H9 (cell line): ENCODE measurements at regions not wholly inside any gene's neighbourhood (a gene's known extent, or its start where the extent isn't known, plus 50 kb on each side); places are given as distances from the start of the nearest gene placed in this dataset.

Source experiments
- DNase-seq: peaks from one replicate; pipeline ENCODE4 v3.0.0-alpha.2; 2017
- H2AFZ ChIP-seq: one replicate; pipeline ENCODE4 v1.6.1; 2013; ENCODE audit warnings: mild to moderate bottlenecking, low read length, control low read depth, moderate library complexity
- H2AK5ac ChIP-seq: 2 replicates; pipeline ENCODE4 v1.6.1; 2013; ENCODE audit warnings: low read length, control low read depth, mixed read lengths; ENCODE audit not compliant: insufficient read length
- H2BK120ac ChIP-seq: one replicate; pipeline ENCODE4 v1.6.1; 2013; ENCODE audit warnings: low read depth, mild to moderate bottlenecking, low read length, control low read depth, inconsistent platforms; ENCODE audit not compliant: poor library complexity, severe bottlenecking
- H2BK12ac ChIP-seq: 2 replicates; pipeline ENCODE4 v1.6.1; 2013; ENCODE audit warnings: low read length, control low read depth, mixed read lengths, low read depth; ENCODE audit not compliant: insufficient read length
- H2BK15ac ChIP-seq: 2 replicates; pipeline ENCODE4 v1.6.1; 2013; ENCODE audit warnings: low read depth, low read length, control low read depth
- H2BK20ac ChIP-seq: one replicate; pipeline ENCODE4 v1.6.1; 2013; ENCODE audit warnings: low read depth, mild to moderate bottlenecking, low read length, control low read depth, inconsistent platforms; ENCODE audit not compliant: poor library complexity, severe bottlenecking
- H2BK5ac ChIP-seq: 2 replicates; pipeline ENCODE4 v1.6.1; 2013; ENCODE audit warnings: low read length, control low read depth, mixed read lengths; ENCODE audit not compliant: insufficient read length
- H3K14ac ChIP-seq: 2 replicates; pipeline ENCODE4 v1.6.1; 2013; ENCODE audit warnings: low read length, control low read depth; ENCODE audit not compliant: insufficient read depth
- H3K18ac ChIP-seq: 2 replicates; pipeline ENCODE4 v1.6.1; 2013; ENCODE audit warnings: low read depth, mild to moderate bottlenecking, mixed read lengths, low read length, control low read depth; ENCODE audit not compliant: insufficient read length
- H3K23ac ChIP-seq: 2 replicates; pipeline ENCODE4 v1.6.1; 2013; ENCODE audit warnings: low read length, control low read depth, mixed read lengths, low read depth; ENCODE audit not compliant: insufficient read length
- H3K23me2 ChIP-seq: 2 replicates; pipeline ENCODE4 v1.6.1; 2013; ENCODE audit warnings: low read depth, mild to moderate bottlenecking, mixed read lengths, low read length, control low read depth; ENCODE audit not compliant: insufficient read length, poor library complexity, severe bottlenecking
- H3K27ac ChIP-seq: 2 replicates; pipeline ENCODE4 v1.5.1; 2013; ENCODE audit warnings: low read length, control low read depth, mixed read lengths, low read depth; ENCODE audit not compliant: insufficient read length
- H3K27me3 ChIP-seq: 2 replicates; pipeline ENCODE4 v1.6.1; 2013; ENCODE audit warnings: low read length, control low read depth, inconsistent platforms; ENCODE audit not compliant: insufficient read depth
- H3K4ac ChIP-seq: 2 replicates; pipeline ENCODE4 v1.6.1; 2013; ENCODE audit warnings: low read depth, mild to moderate bottlenecking, control low read depth, inconsistent platforms, low read length, moderate library complexity
- H3K4me1 ChIP-seq: 2 replicates; pipeline ENCODE4 v1.6.1; 2013; ENCODE audit warnings: low read length, control low read depth, inconsistent platforms; ENCODE audit not compliant: insufficient read depth
- H3K4me2 ChIP-seq: 2 replicates; pipeline ENCODE4 v1.6.1; 2013; ENCODE audit warnings: low read length, control low read depth, mixed read lengths; ENCODE audit not compliant: insufficient read length, insufficient read depth
- H3K56ac ChIP-seq: 2 replicates; pipeline ENCODE4 v1.6.1; 2013; ENCODE audit warnings: low read depth, mild to moderate bottlenecking, mixed read lengths, low read length, control low read depth; ENCODE audit not compliant: insufficient read length
- H3K79me1 ChIP-seq: 2 replicates; pipeline ENCODE4 v1.6.1; 2013; ENCODE audit warnings: low read depth, mild to moderate bottlenecking, moderate library complexity, low read length, control low read depth, inconsistent platforms; ENCODE audit not compliant: insufficient read depth, poor library complexity, severe bottlenecking
- H3K79me2 ChIP-seq: 2 replicates; pipeline ENCODE4 v1.6.1; 2013; ENCODE audit warnings: low read length, control low read depth, inconsistent platforms; ENCODE audit not compliant: insufficient read depth
- H3K9ac ChIP-seq: 2 replicates; pipeline ENCODE4 v1.6.1; 2013; ENCODE audit warnings: low read length, control low read depth, mixed read lengths; ENCODE audit not compliant: insufficient read length; ENCODE audit errors: extremely low read depth
- H3K9me3 ChIP-seq: one replicate; pipeline ENCODE4 v1.6.1; 2013; ENCODE audit warnings: low read depth, low read length, inconsistent platforms; ENCODE audit not compliant: control insufficient read depth
- H3T11ph ChIP-seq: one replicate; pipeline ENCODE4 v1.6.1; 2013; ENCODE audit warnings: mild to moderate bottlenecking, low read length, control low read depth, inconsistent platforms
- H4K20me1 ChIP-seq: one replicate; pipeline ENCODE4 v1.6.1; 2013; ENCODE audit not compliant: control insufficient read depth, insufficient read length, insufficient read depth
- H4K5ac ChIP-seq: 2 replicates; pipeline ENCODE4 v1.6.1; 2013; ENCODE audit warnings: low read depth, mild to moderate bottlenecking, mixed read lengths, low read length, control low read depth; ENCODE audit not compliant: insufficient read length
- H4K8ac ChIP-seq: replicated peaks from 2 replicates; pipeline ENCODE4 v1.6.1; 2013; ENCODE audit warnings: low read length, control low read depth, mixed read lengths, low read depth; ENCODE audit not compliant: insufficient read length
- H4K91ac ChIP-seq: 2 replicates; pipeline ENCODE4 v1.6.1; 2013; ENCODE audit warnings: low read depth, mild to moderate bottlenecking, moderate library complexity, mixed read lengths, low read length, control low read depth; ENCODE audit not compliant: insufficient read length
- H3K27ac Mint-ChIP-seq, 3 experiments: 2 replicates in 2 of 3; 3 replicates in 1 of 3; pipeline ENCODE4 v1.8.0; 2020 to 2021; ENCODE audit warnings: mixed read lengths in 3 of 3, mild to moderate bottlenecking in 1 of 3, moderate library complexity in 1 of 3
- H3K27me3 Mint-ChIP-seq: 2 replicates; pipeline ENCODE4 v1.8.0; 2021; ENCODE audit warnings: low read depth, mild to moderate bottlenecking, moderate library complexity, mixed read lengths
- H3K36me3 Mint-ChIP-seq, 3 experiments: 2 replicates in 2 of 3; 3 replicates in 1 of 3; pipeline ENCODE4 v1.8.0; 2020 to 2021; ENCODE audit warnings: low read depth in 3 of 3, mixed read lengths in 3 of 3; ENCODE audit not compliant: insufficient read depth in 1 of 3
- H3K4me1 Mint-ChIP-seq, 2 experiments: 2 replicates each; pipeline ENCODE4 v1.8.0; 2020; ENCODE audit warnings: mixed read lengths in 2 of 2
- H3K4me3 Mint-ChIP-seq, 2 experiments: 2 replicates in 1 of 2; 3 replicates in 1 of 2; pipeline ENCODE4 v1.8.0; 2020 to 2021; ENCODE audit warnings: mild to moderate bottlenecking in 2 of 2, mixed read lengths in 2 of 2, moderate library complexity in 1 of 2
- H3K9me3 Mint-ChIP-seq, 2 experiments: 2 replicates in 1 of 2; 3 replicates in 1 of 2; pipeline ENCODE4 v1.8.0; 2020; ENCODE audit warnings: mild to moderate bottlenecking in 2 of 2, mixed read lengths in 2 of 2, moderate library complexity in 1 of 2
- WGBS: extraction: QIAGEN DNeasy Blood & Tissue Kit; methylation state at CpG from one replicate; pipeline ENCODE4 v1.1.7; 2013; ENCODE audit warnings: missing lambda C conversion rate, low lambda C conversion rate, mixed read lengths; ENCODE audit not compliant: insufficient read length; ENCODE audit errors: extremely low coverage; 5-methylcytosine and 5-hydroxymethylcytosine counted together
- TF ChIP-seq, protein P1 (sequence below): fragments of 200-600 bp; sonication (generic); conservative IDR thresholded peaks from 3 replicates; pipeline ENCODE4 v1.8.0; 2021; ENCODE audit warnings: antibody characterized with exemption, mild to moderate bottlenecking

DNA sequence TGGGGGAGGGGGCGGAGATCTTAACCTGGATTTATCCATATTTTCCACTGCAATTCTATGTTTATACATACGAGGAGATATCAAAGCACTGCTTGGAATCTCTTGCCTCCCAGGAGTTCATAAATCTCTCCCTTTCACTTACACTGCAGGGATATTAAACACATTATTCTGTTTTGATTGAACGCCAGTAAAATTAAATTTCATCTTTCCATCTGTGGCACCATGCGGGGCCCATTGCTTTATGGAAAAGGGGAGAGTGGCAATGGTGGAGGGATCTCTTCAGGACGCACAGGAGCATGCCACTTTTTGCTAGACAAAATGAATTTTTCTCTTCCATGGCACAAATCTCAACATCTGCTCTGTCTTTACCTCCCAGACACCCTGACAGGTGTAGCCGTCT is 648.0 kb upstream of the PLXNA2 start:
- Histone ChIP-seq H3K18ac (no peak overlapping the region), H2BK120ac (no peak overlapping the region), H3K9me3 (no peaks in the 10 kb centered on the region), H2BK5ac (no peak overlapping the region), H2BK20ac (no peak overlapping the region), H3T11ph (no peak overlapping the region), H3K56ac (no peak overlapping the region), H3K9ac (no peak overlapping the region), H4K20me1 (no peaks in the 10 kb centered on the region), H3K79me2 (no peaks in the 10 kb centered on the region), H2BK15ac (no peak overlapping the region), H4K91ac (no peak overlapping the region), H3K27ac (no peak overlapping the region), H2AK5ac (no peak overlapping the region), H4K5ac (no peak overlapping the region), H3K4me1 (no peaks in the 10 kb centered on the region), H3K4me2 (no peak overlapping the region), H2BK12ac (no peak overlapping the region), H2AFZ (no peak overlapping the region), H3K27me3 (no peaks in the 10 kb centered on the region), H3K4ac (no peak overlapping the region), H3K23me2 (no peaks in the 10 kb centered on the region), H3K23ac (no peak overlapping the region), H3K79me1 (no peaks in the 10 kb centered on the region), H3K14ac (no peak overlapping the region), H4K8ac (no peak overlapping the region)
- TF ChIP-seq, protein P1, sequence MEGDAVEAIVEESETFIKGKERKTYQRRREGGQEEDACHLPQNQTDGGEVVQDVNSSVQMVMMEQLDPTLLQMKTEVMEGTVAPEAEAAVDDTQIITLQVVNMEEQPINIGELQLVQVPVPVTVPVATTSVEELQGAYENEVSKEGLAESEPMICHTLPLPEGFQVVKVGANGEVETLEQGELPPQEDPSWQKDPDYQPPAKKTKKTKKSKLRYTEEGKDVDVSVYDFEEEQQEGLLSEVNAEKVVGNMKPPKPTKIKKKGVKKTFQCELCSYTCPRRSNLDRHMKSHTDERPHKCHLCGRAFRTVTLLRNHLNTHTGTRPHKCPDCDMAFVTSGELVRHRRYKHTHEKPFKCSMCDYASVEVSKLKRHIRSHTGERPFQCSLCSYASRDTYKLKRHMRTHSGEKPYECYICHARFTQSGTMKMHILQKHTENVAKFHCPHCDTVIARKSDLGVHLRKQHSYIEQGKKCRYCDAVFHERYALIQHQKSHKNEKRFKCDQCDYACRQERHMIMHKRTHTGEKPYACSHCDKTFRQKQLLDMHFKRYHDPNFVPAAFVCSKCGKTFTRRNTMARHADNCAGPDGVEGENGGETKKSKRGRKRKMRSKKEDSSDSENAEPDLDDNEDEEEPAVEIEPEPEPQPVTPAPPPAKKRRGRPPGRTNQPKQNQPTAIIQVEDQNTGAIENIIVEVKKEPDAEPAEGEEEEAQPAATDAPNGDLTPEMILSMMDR: no peak
- Mint-ChIP-seq H3K9me3 (peaks cover 0 to 3% of the 10 kb centered on the region in 2 experiments; a peak in 1 of 5 replicates), H3K4me3 (no peak overlapping the region), H3K36me3 (no peaks in the 10 kb centered on the region; a peak in 1 of 7 replicates), H3K4me1 (peaks cover 3 to 10% of the 10 kb centered on the region in 2 experiments), H3K27me3 (no peaks in the 10 kb centered on the region), H3K27ac (no peak overlapping the region)
- no CpG with 5 or more reads among the region's 6 CpGs for WGBS
- no peak for DNase-seq
